Adrenal gland (tissue), 9 donors: ENCODE measurements at regions not wholly inside any gene's neighbourhood (a gene's known extent, or its start where the extent isn't known, plus 50 kb on each side); places are given as distances from the start of the nearest gene placed in this dataset.

Experiments used
- DNase-seq, 7 donors: peaks; one replicate each; pipeline ENCODE4 v3.0.0-alpha.2; 2019 to 2020
- H3K27ac ChIP-seq, 5 donors: fragments of 200-600 bp; sonication (generic) in 4 of 5; 1 replicate in 3 of 5; 2 replicates in 2 of 5; pipeline versions ENCODE4 v1.5.1 to v1.8.0; 2016 to 2020; ENCODE audit warnings: mild to moderate bottlenecking in 1 of 5
- H3K27me3 ChIP-seq: fragments of 200-600 bp; 2 replicates; pipeline ENCODE4 v1.8.0; 2021
- H3K36me3 ChIP-seq, 2 donors: fragments of 200-600 bp; replicated peaks in 1 of 2; 1 replicate in 1 of 2; 2 replicates in 1 of 2; pipeline versions ENCODE4 v1.5.1 to v1.8.0; 2018 to 2022
- H3K4me1 ChIP-seq, 2 donors: fragments of 200-600 bp; replicated peaks in 1 of 2; 1 replicate in 1 of 2; 2 replicates in 1 of 2; pipeline versions ENCODE4 v1.5.1 to v1.8.0; 2018 to 2021
- H3K4me3 ChIP-seq, 4 donors: fragments of 200-600 bp; sonication (generic) in 3 of 4; one replicate each; pipeline ENCODE4 v1.5.1; 2016 to 2018
- H3K9me3 ChIP-seq, 3 donors: fragments of 200-600 bp; sonication (generic) in 1 of 3; replicated peaks in 1 of 3; 1 replicate in 2 of 3; 2 replicates in 1 of 3; pipeline versions ENCODE4 v1.5.1 to v1.8.0; 2016 to 2021
- CTCF ChIP-seq, 6 experiments: fragments of 450-650 bp in 4 of 6; fragments of 200-600 bp in 2 of 6; sonication (generic) in 1 of 6; IDR thresholded peaks; 1 replicate in 5 of 6; 2 replicates in 1 of 6; pipeline versions ENCODE4 v1.5.1 to v1.8.0; 2016 to 2021; ENCODE audit warnings: antibody characterized with exemption in 6 of 6, mild to moderate bottlenecking in 2 of 6, moderate library complexity in 1 of 6
- POLR2A ChIP-seq, 2 donors: fragments of 450-650 bp; IDR thresholded peaks; one replicate each; pipeline ENCODE4 v1.6.1; 2017; ENCODE audit warnings: antibody characterized with exemption in 2 of 2, mild to moderate bottlenecking in 2 of 2, moderate library complexity in 1 of 2
- WGBS, 4 donors: extraction: QIAGEN DNeasy Blood & Tissue Kit in 2 of 4; methylation state at CpG; one replicate each; pipeline versions ENCODE4 v1.1.5 to v1.1.7; 2013 to 2017; 5-methylcytosine and 5-hydroxymethylcytosine counted together
- intact Hi-C, 2 donors: fragments of 100-400 bp; cut with DNase I; formaldehyde crosslinking; loops; one replicate each; pipeline versions ENCODE4 v1.14.1 to v1.15.0; 2022 to 2023
- donor health status: healthy with polysubstance abuse.
- donor health status: Bipolar disorder and iron deficiency.
- donor health status: DM: yes; HTN: yes; CAD: no.
- donor health status: DM: no; HTN: no; CAD: no.
- donor health status: DM: no; HTN: no; CAD: no.

- no peak for DNase-seq
- Histone ChIP-seq H3K9me3 (no peaks in the 10 kb centered on the region), H3K4me3 (no peak overlapping the region), H3K27me3 (no peaks in the 10 kb centered on the region), H3K4me1 (no peaks in the 10 kb centered on the region), H3K36me3 (no peaks in the 10 kb centered on the region), H3K27ac (no peak overlapping the region)
- WGBS, 4 donors, result 51 to 69% (median 62%) methylated on average over 1 of the region's 1 CpG
- TF ChIP-seq CTCF (IDR thresholded peaks at IDR 0.05), result no peak
- no peak for TF ChIP-seq POLR2A (IDR thresholded peaks at IDR 0.05)
- intact Hi-C loops, result no loop called here
These were observed 1489.8 kb upstream of the C9orf72 start for GRCh38 chr9:29063031-29063430.

- intact Hi-C loops, result no loop called here
- DNase-seq, result no peak
- TF ChIP-seq POLR2A (IDR thresholded peaks at IDR 0.05), result no peak
- no peak for TF ChIP-seq CTCF (IDR thresholded peaks at IDR 0.05)
These were observed 1492.9 kb upstream of the C9orf72 start for GRCh38 chr9:29066141-29066640.

GRCh38 chr9:29068461-29068860 lies 1495.2 kb upstream of the C9orf72 start:
- intact Hi-C loops, result no loop called here
- no peak for DNase-seq
- TF ChIP-seq POLR2A (IDR thresholded peaks at IDR 0.05) (no peak), CTCF (IDR thresholded peaks at IDR 0.05) (no peak)
- 59 to 76% (median 72%) methylated on average over 2 of the region's 2 CpGs for WGBS, 4 donors
- Histone ChIP-seq H3K9me3 (no peaks in the 10 kb centered on the region), H3K27me3 (no peaks in the 10 kb centered on the region), H3K4me1 (no peaks in the 10 kb centered on the region), H3K27ac (no peak overlapping the region), H3K36me3 (no peaks in the 10 kb centered on the region), H3K4me3 (no peak overlapping the region)

More at GRCh38 chr9:29066141-29066640, 1492.9 kb upstream of the C9orf72 start:
- Histone ChIP-seq H3K4me1 (no peaks in the 10 kb centered on the region), H3K9me3 (no peaks in the 10 kb centered on the region), H3K27me3 (no peaks in the 10 kb centered on the region), H3K4me3 (no peak overlapping the region), H3K27ac (no peak overlapping the region), H3K36me3 (no peaks in the 10 kb centered on the region)
- 76 to 84% (median 82%) methylated on average over 3 of the region's 3 CpGs for WGBS, 4 donors

- TF ChIP-seq CTCF (IDR thresholded peaks at IDR 0.05) (no peak), POLR2A (IDR thresholded peaks at IDR 0.05) (no peak)
- Histone ChIP-seq H3K9me3 (no peaks in the 10 kb centered on the region), H3K4me3 (no peak overlapping the region), H3K36me3 (no peaks in the 10 kb centered on the region), H3K4me1 (no peaks in the 10 kb centered on the region), H3K27me3 (no peaks in the 10 kb centered on the region), H3K27ac (no peak overlapping the region)
- DNase-seq, result no peak
- intact Hi-C loops, result no loop called here
These were observed 1496.1 kb upstream of the C9orf72 start for GRCh38 chr9:29069376-29069775.
